Memory B cell (primary cell): ENCODE measurements at regions not wholly inside any gene's neighbourhood (a gene's known extent, or its start where the extent isn't known, plus 50 kb on each side); places are given as distances from the start of the nearest gene placed in this dataset.

Source experiments
- ATAC-seq: fragments of 150-1000 bp; cut with Tn5 transposase; 2 replicates; pipeline ENCODE4 v1.10.0; 2021; ENCODE audit warnings: low read depth, mild to moderate bottlenecking, moderate library complexity
- DNase-seq, 2 donors: peaks; one replicate each; pipeline ENCODE4 v3.0.0; 2022; ENCODE audit warnings: low spot score in 2 of 2
- H3K27ac Mint-ChIP-seq: one replicate; pipeline ENCODE4 v1.8.0; 2022; ENCODE audit warnings: mild to moderate bottlenecking, moderate library complexity, mixed read lengths
- H3K27me3 Mint-ChIP-seq: one replicate; pipeline ENCODE4 v1.8.0; 2022; ENCODE audit warnings: mixed read lengths
- H3K36me3 Mint-ChIP-seq: one replicate; pipeline ENCODE4 v1.8.0; 2022; ENCODE audit warnings: mild to moderate bottlenecking, mixed read lengths
- H3K4me1 Mint-ChIP-seq: one replicate; pipeline ENCODE4 v1.8.0; 2022; ENCODE audit warnings: mixed read lengths
- H3K4me3 Mint-ChIP-seq: one replicate; pipeline ENCODE4 v1.8.0; 2022; ENCODE audit warnings: mild to moderate bottlenecking, moderate library complexity, mixed read lengths
- H3K9me3 Mint-ChIP-seq: one replicate; pipeline ENCODE4 v1.8.0; 2022; ENCODE audit warnings: mixed read lengths

DNA sequence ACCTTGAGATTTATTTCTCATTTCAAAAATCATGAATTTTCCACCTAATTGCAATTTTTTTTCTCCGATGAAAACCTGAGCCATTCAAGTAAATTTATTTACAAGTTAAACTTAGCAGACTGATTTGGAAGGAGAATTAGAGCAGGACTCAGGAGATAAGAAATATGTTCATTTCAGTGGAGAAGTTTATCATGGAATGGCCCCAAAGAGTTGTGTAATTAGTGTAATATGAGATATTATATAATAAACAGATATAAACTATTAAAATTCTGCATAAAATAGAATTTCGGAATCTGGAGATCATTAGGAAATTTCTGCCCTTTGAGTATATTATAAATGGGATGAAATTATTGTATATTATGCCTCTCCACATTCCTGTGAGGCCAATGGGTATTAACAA lies 596.8 kb downstream of the QKI start:
- DNase-seq (no peak), ATAC-seq (no peak)
- Mint-ChIP-seq H3K9me3 (no peaks in the 10 kb centered on the region), H3K36me3 (no peaks in the 10 kb centered on the region), H3K27me3 (peaks cover 1% of the 10 kb centered on the region), H3K27ac (no peak overlapping the region), H3K4me3 (no peak overlapping the region), H3K4me1 (no peaks in the 10 kb centered on the region)

GRCh38 chr6:164010441-164011103 lies 596.1 kb downstream of the QKI start:
- Mint-ChIP-seq H3K9me3 (no peaks in the 10 kb centered on the region), H3K27ac (no peak overlapping the region), H3K4me1 (no peaks in the 10 kb centered on the region), H3K27me3 (peaks cover 1% of the 10 kb centered on the region), H3K4me3 (no peak overlapping the region), H3K36me3 (no peaks in the 10 kb centered on the region)
- ATAC-seq (no peak), DNase-seq (no peak)

DNA sequence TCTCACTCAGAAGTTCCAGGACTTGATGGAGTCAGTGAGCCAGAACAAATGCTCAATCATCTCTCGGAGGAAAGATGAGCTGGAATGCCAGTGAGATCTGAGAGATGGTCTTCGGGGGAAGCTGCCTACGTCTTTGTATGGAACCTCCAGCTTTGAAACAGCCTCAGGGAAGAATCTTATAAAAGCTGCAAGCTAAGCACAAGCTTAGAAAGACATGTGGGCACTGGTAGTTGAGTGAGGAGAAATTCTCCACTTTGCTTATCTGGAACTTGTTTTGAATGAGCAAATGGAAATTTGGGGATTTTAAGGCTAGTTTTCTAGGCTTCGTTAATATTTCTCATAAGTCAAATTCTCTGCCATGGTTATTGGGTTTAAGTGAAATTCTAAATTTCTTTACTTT lies 594.4 kb downstream of the QKI start:
- no peak overlapping the region for H3K4me3 Mint-ChIP-seq
- peaks cover 4% of the 10 kb centered on the region for H3K27me3 Mint-ChIP-seq
- no peak for DNase-seq
- no peaks in the 10 kb centered on the region for H3K4me1 Mint-ChIP-seq
- H3K36me3 Mint-ChIP-seq: no peaks in the 10 kb centered on the region
- no peaks in the 10 kb centered on the region for H3K9me3 Mint-ChIP-seq
- no peak for ATAC-seq
- H3K27ac Mint-ChIP-seq: no peak overlapping the region

DNA sequence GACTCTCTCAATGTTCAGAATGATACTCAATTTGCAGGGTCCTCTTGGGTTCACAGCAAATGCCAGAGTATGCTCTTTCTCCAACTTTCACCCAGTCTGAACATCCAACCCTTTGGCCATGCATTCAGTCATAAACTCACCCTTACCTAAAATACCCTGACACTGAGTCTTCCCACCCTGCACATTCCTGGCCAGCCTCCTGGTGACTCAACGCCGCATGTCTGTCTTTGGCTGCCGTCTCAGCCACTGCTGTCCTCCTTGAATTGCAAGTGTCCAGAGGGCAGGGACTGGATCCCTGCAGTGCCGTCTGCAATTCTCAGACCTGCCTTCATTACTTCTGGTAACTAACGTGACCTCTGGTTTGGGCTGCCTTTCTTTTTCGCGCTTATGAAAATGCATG lies 593.4 kb downstream of the QKI start:
- H3K4me1 Mint-ChIP-seq: no peaks in the 10 kb centered on the region
- H3K27ac Mint-ChIP-seq: no peak overlapping the region
- H3K36me3 Mint-ChIP-seq: no peaks in the 10 kb centered on the region
- peaks cover 4% of the 10 kb centered on the region for H3K27me3 Mint-ChIP-seq
- no peak for DNase-seq
- no peaks in the 10 kb centered on the region for H3K9me3 Mint-ChIP-seq
- ATAC-seq: no peak
- H3K4me3 Mint-ChIP-seq: no peak overlapping the region

DNA sequence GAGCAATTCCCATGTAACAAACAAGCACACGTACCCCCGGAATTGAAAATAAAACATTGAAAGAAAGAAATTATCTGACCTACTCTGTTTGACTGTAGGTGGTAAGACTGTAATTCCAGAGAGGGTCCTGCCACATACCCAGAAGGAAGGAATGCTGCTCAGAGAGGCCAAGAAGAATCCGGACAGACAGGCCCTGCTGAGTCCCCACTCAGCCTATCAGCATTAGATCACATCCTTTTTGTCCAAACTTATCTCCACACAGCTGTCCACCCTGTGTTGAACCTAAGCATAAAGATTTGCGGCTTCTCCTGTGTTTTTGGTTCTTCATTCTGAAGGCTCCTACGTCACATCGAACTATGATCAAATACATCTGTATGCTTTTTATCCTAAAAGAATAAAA lies 591.9 kb downstream of the QKI start:
- Mint-ChIP-seq H3K4me1 (no peaks in the 10 kb centered on the region), H3K27ac (no peak overlapping the region), H3K4me3 (no peak overlapping the region), H3K9me3 (no peaks in the 10 kb centered on the region), H3K27me3 (peaks cover 2% of the 10 kb centered on the region), H3K36me3 (no peaks in the 10 kb centered on the region)
- DNase-seq: no peak
- no peak for ATAC-seq

DNA sequence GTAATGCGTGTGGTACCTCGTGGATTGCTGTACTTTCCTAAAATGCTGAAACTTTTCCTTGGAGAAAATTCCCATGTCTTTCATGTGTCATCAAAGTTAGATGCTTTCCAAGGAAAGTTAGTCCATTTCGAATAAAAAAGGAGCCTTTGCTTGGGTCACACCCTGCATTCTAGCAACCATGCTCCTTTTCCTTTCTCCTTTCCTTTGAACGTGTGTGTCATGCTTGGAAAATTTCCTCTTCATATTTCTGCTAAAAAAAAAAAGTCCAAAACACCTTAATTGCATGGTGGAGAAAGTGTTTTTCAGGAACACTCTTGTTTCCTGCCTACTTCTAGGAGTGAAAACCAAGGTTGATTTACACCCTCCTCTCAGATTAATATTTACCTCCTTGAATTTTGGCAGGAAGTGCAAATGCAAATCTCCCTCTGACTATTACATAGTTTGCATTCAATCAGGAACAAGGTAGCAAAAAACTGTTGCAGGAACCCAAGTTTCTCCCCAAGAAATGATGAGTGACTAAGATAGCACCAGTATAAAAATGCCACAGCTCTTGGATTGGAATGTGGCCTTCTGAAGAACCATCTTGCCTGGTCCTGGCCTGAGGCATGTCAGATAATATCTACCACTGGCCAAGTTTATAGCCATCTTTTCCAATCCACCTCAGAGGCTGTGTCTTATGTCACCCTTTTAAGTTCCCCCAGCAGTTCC lies 590.6 kb downstream of the QKI start:
- Mint-ChIP-seq H3K9me3 (no peaks in the 10 kb centered on the region), H3K27me3 (peaks cover 2% of the 10 kb centered on the region), H3K4me1 (no peaks in the 10 kb centered on the region), H3K4me3 (no peak overlapping the region), H3K36me3 (no peaks in the 10 kb centered on the region), H3K27ac (no peak overlapping the region)
- ATAC-seq (no peak), DNase-seq (no peak)

- no peak for DNase-seq
- Mint-ChIP-seq H3K4me3 (no peak overlapping the region), H3K36me3 (no peaks in the 10 kb centered on the region), H3K27me3 (peaks cover 9% of the 10 kb centered on the region), H3K4me1 (no peaks in the 10 kb centered on the region), H3K9me3 (no peaks in the 10 kb centered on the region), H3K27ac (no peak overlapping the region)
- no peak for ATAC-seq
Measured at GRCh38 chr6:164000276-164000675, 585.8 kb downstream of the QKI start.

GRCh38 chr6:163999475-164000125 lies 585.1 kb downstream of the QKI start:
- Mint-ChIP-seq H3K4me1 (no peaks in the 10 kb centered on the region), H3K4me3 (no peak overlapping the region), H3K9me3 (no peaks in the 10 kb centered on the region), H3K27ac (no peak overlapping the region), H3K27me3 (peaks cover 9% of the 10 kb centered on the region), H3K36me3 (no peaks in the 10 kb centered on the region)
- no peak for ATAC-seq
- DNase-seq: no peak

DNA sequence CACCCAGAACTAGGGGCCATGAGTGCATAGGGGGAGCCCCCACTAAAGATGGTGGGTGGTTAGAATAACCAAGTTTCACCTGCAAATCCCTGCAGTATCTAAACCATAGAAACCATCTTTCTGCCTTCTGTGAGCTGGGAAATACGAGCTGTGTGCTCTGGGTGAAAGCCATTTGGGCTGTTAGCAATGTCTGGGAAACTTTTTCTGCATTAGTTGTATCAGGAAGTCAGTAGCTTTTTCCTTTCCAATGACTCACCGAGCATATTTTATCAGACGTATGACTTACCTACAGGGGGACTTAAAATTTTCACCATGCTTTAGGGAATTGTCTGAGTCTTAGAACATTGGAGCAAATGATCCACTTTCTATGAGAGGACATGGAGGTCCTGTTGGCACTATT lies 584.0 kb downstream of the QKI start:
- Mint-ChIP-seq H3K27ac (no peak overlapping the region), H3K27me3 (peaks cover 7% of the 10 kb centered on the region), H3K36me3 (no peaks in the 10 kb centered on the region), H3K9me3 (no peaks in the 10 kb centered on the region), H3K4me3 (no peak overlapping the region), H3K4me1 (no peaks in the 10 kb centered on the region)
- DNase-seq: no peak
- no peak for ATAC-seq

DNA sequence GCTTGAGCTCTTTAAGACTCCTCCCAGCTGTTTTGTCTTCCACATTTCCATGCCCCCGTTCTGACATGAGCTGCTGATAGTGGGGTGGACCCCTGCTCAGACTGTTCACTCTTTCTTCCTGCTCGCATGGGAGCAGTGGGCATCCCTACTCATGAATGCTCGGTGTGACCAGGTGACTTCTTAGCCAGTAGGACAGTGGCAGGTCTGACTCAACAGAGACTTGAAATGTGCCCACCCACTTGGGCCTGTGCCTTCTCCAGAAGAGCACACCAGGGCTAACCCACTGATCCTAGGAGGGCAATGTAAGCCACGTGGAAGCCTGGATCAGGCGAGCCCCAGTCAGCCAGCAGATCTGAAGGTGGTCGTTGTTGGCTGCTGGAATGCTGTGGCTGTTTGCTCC lies 582.0 kb downstream of the QKI start:
- Mint-ChIP-seq H3K4me1 (no peaks in the 10 kb centered on the region), H3K27ac (no peak overlapping the region), H3K4me3 (no peak overlapping the region), H3K27me3 (peaks cover 7% of the 10 kb centered on the region), H3K36me3 (no peaks in the 10 kb centered on the region), H3K9me3 (no peaks in the 10 kb centered on the region)
- DNase-seq (no peak), ATAC-seq (no peak)

DNA sequence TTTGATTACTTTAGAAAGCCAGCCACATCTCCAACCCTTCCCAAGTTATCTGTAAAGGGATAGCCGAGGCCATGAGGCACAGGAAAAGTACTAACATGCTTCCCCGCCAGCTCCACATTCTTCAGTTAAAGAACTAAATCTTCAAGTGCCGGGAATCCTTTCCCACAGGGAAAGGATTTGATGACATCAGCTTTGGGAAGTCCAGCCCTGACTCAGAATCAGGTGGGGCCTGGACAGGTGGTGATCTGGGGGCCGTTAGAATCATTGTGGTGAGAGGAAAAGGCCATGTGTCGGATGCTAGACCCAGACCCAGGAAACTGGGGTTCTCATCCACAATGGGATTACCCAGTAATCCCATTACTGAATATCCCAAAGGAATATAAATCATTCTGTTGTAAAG lies 580.0 kb downstream of the QKI start:
- Mint-ChIP-seq H3K36me3 (no peaks in the 10 kb centered on the region), H3K27me3 (peaks cover 7% of the 10 kb centered on the region), H3K4me1 (no peaks in the 10 kb centered on the region), H3K4me3 (no peak overlapping the region), H3K9me3 (no peaks in the 10 kb centered on the region), H3K27ac (no peak overlapping the region)
- DNase-seq: no peak
- no peak for ATAC-seq

- H3K4me3 Mint-ChIP-seq: no peak overlapping the region
- H3K9me3 Mint-ChIP-seq: no peaks in the 10 kb centered on the region
- H3K4me1 Mint-ChIP-seq: peaks cover 2% of the 10 kb centered on the region
- H3K27ac Mint-ChIP-seq: no peak overlapping the region
- DNase-seq: no peak
- no peaks in the 10 kb centered on the region for H3K36me3 Mint-ChIP-seq
- ATAC-seq: no peak
- H3K27me3 Mint-ChIP-seq: peaks cover 5% of the 10 kb centered on the region
Measured at GRCh38 chr6:163992701-163993100, 578.2 kb downstream of the QKI start.

GRCh38 chr6:163992056-163992455 lies 577.5 kb downstream of the QKI start:
- peaks cover 2% of the 10 kb centered on the region for H3K4me1 Mint-ChIP-seq
- no peaks in the 10 kb centered on the region for H3K36me3 Mint-ChIP-seq
- H3K27me3 Mint-ChIP-seq: no peaks in the 10 kb centered on the region
- no peaks in the 10 kb centered on the region for H3K9me3 Mint-ChIP-seq
- no peak overlapping the region for H3K4me3 Mint-ChIP-seq
- ATAC-seq (no peak), DNase-seq (no peak)
- no peak overlapping the region for H3K27ac Mint-ChIP-seq

DNA sequence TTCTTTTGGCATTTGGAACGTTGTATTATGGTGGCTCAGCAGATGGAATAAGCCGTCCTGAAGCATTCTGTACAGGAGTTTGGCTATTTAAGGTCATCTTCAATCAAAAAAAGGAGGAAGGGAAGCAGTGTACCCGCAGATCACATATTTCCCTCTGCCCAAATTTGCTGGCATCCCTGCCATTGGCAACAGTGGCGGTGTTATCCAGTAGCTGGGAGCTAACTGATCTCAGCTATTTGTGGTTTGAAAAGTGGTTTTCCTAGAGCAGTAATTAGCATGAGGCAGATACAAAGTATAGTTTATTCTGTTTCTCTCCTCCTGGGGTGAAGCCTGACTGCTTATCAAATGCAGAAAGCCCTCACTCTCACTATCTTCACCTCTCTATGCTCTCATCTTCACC lies 576.8 kb downstream of the QKI start:
- ATAC-seq: no peak
- no peak overlapping the region for H3K27ac Mint-ChIP-seq
- peaks cover 2% of the 10 kb centered on the region for H3K4me1 Mint-ChIP-seq
- DNase-seq: no peak
- H3K27me3 Mint-ChIP-seq: no peaks in the 10 kb centered on the region
- no peaks in the 10 kb centered on the region for H3K9me3 Mint-ChIP-seq
- no peak overlapping the region for H3K4me3 Mint-ChIP-seq
- no peaks in the 10 kb centered on the region for H3K36me3 Mint-ChIP-seq

GRCh38 chr6:163986313-163986712 lies 571.8 kb downstream of the QKI start:
- Mint-ChIP-seq H3K27ac (no peak overlapping the region), H3K9me3 (no peaks in the 10 kb centered on the region), H3K36me3 (no peaks in the 10 kb centered on the region), H3K4me3 (no peak overlapping the region), H3K4me1 (peaks cover 9% of the 10 kb centered on the region), H3K27me3 (no peaks in the 10 kb centered on the region)
- DNase-seq (no peak), ATAC-seq (no peak)
